GM12874 (cell line): ENCODE measurements at regions not wholly inside any gene's neighbourhood (a gene's known extent, or its start where the extent isn't known, plus 50 kb on each side); places are given as distances from the start of the nearest gene placed in this dataset.

ENCODE experiments used
- TF ChIP-seq, protein P1 (sequence below): IDR thresholded peaks from 2 replicates; pipeline ENCODE4 v1.5.1; 2011; ENCODE audit warnings: low read depth, mild to moderate bottlenecking, control low read depth, low read length, moderate library complexity; ENCODE audit not compliant: insufficient read depth

DNA sequence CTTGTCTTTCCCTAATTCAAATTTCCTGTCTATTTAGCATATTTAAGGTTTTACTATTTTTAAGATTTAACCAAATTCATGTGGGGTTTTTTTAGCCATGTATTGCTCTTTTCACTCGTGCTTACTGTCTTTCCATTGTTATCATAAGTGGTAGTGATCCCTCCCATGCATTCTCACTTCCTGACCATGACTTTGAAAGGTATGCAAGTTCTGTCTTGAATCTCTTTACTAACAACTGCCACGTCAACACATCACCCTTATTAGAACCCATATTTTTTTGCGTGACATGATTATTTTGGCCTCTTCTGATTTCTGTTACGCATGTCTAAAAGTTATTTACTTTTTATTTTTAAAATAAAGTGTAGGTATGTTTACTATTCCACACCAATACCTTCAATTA is 94.7 kb upstream of the CDH6 start:
- TF ChIP-seq, protein P1, sequence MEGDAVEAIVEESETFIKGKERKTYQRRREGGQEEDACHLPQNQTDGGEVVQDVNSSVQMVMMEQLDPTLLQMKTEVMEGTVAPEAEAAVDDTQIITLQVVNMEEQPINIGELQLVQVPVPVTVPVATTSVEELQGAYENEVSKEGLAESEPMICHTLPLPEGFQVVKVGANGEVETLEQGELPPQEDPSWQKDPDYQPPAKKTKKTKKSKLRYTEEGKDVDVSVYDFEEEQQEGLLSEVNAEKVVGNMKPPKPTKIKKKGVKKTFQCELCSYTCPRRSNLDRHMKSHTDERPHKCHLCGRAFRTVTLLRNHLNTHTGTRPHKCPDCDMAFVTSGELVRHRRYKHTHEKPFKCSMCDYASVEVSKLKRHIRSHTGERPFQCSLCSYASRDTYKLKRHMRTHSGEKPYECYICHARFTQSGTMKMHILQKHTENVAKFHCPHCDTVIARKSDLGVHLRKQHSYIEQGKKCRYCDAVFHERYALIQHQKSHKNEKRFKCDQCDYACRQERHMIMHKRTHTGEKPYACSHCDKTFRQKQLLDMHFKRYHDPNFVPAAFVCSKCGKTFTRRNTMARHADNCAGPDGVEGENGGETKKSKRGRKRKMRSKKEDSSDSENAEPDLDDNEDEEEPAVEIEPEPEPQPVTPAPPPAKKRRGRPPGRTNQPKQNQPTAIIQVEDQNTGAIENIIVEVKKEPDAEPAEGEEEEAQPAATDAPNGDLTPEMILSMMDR = no peak

- TF ChIP-seq, protein P1 = no peak
Observed at GRCh38 chr5:31097851-31098250, 95.6 kb upstream of the CDH6 start.

GRCh38 chr5:31096238-31096865 is 97.1 kb upstream of the CDH6 start:
- TF ChIP-seq, protein P1 = no peak

- TF ChIP-seq, protein P1 = no peak
Observed at GRCh38 chr5:31095796-31096195, 97.7 kb upstream of the CDH6 start.

- TF ChIP-seq, protein P1 = no peak
Observed at GRCh38 chr5:31091501-31091900, 102.0 kb upstream of the CDH6 start.

DNA sequence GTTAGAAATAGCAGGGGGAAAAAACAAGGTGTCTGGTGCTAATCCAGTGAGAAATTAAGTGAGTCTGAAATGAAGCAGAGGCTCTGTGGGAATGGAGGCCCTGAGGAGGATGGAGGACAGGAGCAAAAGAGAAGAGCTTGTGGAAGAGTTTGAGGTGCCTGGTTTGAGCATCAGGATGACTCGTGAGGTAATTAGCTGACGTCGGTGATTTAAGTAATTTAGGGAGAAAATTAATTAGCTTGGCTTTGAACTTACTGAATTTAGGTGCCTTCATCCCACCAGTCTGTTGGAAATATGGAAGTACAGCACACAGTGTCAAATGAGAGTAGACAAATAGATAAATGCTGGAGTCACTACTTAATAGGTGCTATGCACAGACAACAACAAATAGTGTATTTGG is 103.0 kb upstream of the CDH6 start:
- TF ChIP-seq, protein P1 = no peak

GRCh38 chr5:31086839-31087415 is 106.6 kb upstream of the CDH6 start:
- TF ChIP-seq, protein P1 = no peak
